Activated CD4-positive, alpha-beta T cell treated with anti-CD3 and anti-CD28 coated beads for 1 hour (primary cell): ENCODE measurements at regions not wholly inside any gene's neighbourhood (a gene's known extent, or its start where the extent isn't known, plus 50 kb on each side); places are given as distances from the start of the nearest gene placed in this dataset.

Experiments used
- DNase-seq: peaks from one replicate; pipeline ENCODE4 v3.0.0-alpha.2; 2020

GRCh38 chr2:147097747-147098146, 747.1 kb upstream of the ACVR2A start:
- DNase-seq, result no peak

- no peak for DNase-seq
Measured at GRCh38 chr2:147096671-147097070, 748.2 kb upstream of the ACVR2A start.

DNA sequence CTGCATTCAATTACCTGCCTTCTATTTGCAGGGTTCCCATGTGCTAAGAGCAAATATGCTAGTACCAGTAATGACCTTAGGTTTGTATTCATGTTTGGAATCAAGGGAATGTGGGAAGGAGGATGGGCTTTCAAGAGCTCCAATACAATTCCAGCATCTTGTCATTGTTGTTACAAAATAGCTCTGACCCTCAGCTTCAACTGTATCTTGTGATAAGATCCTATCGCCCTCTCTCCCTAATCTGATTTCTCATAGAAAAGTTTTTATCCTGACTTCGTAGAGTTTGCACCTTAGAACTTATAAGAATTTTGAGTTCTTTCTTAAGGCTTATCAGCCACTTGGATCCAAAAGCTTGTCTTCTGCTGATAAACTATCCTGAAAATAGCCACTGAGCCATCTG, 749.5 kb upstream of the ACVR2A start:
- no peak for DNase-seq

DNA sequence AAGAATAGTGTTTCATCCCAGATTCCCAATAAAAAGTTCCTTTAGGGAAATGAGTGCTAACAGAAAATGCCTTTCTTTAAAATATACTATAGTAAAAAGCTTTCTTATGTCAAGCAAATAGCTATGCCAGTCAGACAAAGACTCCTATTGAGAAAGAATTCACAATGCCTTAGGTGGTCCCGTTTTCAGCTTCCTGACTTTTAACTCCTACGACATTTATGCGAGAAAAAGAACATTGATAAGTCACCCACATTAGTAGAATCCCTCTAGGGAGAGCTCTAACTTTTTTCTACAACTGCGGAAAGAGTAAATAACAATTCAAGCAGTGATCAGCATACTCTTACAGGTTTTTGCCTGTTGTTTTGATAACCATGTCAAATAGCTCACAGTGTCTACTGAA, 750.8 kb upstream of the ACVR2A start:
- no peak for DNase-seq

DNA sequence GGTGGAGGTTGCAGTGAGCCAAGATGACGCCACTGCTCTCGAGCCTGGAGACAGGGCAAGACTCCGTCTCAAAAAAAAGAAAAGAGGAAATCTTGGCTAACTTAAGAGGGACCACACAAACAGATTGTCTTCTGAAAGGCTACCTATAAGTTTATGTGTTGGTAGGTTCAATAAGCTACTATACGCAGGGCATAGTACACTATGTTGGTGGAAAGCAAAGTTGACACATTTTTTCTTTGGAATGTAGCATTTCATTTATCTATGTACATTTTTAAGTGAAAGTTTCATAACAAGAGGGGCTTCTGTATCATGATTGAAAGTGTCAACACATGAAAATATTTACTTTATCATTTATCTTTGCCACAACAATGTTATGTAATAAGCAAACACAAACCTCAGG, 752.6 kb upstream of the ACVR2A start:
- no peak for DNase-seq

DNA sequence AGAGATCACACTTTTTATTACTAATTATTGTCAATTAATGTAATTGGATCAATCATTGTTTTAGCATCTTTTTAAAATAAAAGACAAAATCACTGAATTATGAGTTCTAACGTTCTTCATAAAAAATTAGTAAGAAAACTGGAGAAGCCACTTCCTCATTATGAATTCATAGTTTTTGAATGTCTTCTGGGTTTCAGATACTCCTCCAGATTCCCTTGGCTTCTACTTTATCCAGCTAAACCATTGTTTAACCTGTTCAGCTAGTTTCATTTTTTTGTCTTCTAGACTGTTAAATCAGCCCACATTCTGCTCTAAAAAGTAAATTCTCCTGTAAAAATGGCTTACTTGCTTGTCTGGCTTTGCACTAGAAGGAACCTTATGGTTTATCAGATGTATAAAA, 753.4 kb upstream of the ACVR2A start:
- no peak for DNase-seq

- DNase-seq, result no peak
Measured at GRCh38 chr2:147088871-147089270, 756.0 kb upstream of the ACVR2A start.

- DNase-seq, result no peak
Measured at GRCh38 chr2:147086715-147087114, 758.1 kb upstream of the ACVR2A start.

GRCh38 chr2:147083664-147084063, 761.2 kb upstream of the ACVR2A start:
- DNase-seq, result no peak

- DNase-seq, result no peak
Measured at GRCh38 chr2:147082850-147083522, 761.8 kb upstream of the ACVR2A start.

DNA sequence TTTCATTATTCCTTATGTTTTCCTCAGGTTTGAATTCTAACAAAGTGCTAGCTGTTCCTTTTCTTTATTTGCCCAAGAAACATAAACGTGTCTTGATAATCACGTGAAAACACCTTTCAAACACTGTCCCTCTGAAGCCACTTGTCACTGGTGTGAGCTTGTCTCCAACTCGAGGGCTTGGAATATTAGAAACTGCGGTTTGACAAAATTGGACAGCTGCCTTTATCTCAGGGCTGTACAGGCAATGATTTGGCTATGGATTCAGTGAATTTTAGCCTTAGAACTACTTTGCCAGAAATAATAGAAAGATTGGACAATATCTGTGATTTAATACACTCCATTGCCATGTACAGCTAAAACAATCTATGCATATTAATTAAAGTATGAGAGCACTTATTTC, 763.0 kb upstream of the ACVR2A start:
- no peak for DNase-seq

DNA sequence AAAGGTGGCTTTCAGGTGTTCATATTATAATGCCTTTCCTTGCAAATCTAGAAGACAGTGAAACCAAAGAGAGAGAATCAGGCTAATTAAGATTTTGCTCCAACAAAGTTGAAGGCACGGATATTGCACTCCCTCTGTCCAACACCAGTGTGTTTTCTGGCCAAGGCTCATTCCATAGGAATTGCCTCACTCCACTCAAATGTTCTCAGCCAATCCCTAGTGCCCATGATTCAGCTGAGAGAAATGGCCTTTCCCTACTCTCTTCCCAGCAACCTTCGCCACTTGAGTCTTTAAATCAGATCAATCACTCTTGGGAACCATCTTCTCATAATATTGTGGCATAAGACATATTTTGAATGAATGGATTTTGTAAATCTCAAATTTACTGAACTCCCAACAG, 768.2 kb upstream of the ACVR2A start:
- DNase-seq, result no peak

DNA sequence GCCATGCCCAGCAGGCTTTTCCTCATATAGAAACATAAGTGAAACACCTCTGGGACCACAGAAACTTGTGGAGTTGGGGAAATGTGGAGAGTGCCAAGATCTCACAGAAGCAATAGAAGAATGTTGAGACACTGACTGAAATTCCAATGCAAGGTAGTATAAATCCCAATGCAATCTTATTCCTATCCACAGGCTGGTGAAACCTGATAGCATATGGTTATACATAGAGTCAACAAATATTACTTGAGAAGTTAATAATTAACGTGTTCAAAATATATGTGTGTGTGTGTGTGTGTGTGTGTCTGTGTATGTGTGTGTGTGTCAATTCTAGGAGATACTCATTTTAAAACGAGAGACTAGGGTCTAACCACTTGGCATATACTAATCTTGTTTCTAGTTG, 776.8 kb upstream of the ACVR2A start:
- no peak for DNase-seq

DNA sequence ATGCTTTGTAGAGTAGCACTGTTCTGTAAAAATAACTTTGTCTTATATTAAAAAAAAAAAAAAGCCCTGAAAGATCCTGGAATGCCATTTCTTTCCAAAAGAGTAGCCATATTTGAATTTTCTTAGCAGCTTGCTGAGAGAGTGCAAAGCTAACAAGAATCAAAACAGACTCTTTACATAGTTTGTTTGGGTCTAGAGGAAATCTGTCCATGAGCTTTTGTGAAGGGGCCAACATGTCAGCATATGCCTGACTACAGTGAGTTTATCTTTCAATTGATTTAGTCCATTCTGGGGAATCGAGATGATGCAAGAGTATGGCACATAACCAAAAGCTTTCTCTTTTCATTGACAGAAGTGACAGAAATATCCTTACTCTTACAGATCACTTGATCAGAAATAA, 777.7 kb upstream of the ACVR2A start:
- no peak for DNase-seq

GRCh38 chr2:147062073-147062472, 782.8 kb upstream of the ACVR2A start:
- DNase-seq, result no peak

GRCh38 chr2:147061269-147061668, 783.6 kb upstream of the ACVR2A start:
- no peak for DNase-seq

- no peak for DNase-seq
Measured at GRCh38 chr2:147057892-147058490, 786.8 kb upstream of the ACVR2A start.

- no peak for DNase-seq
Measured at GRCh38 chr2:147051814-147052213, 793.0 kb upstream of the ACVR2A start.

DNA sequence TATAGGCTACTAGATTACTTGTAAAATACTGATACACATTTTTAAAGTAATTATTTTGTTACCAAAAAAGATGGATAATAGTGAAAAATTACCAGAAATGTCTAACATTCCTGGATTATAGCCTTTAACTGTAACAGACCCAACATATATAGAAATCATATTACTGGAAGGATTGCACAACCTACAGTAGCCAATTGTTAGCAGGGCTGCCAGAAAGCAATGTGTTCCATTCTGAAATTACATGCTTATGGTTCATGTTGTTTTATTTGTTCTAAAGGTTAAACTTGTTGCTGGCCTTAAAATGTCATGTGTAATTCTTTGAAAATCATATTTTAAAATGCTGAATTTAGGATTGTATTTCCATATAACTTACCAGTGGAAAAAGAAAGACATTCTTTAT, 793.6 kb upstream of the ACVR2A start:
- no peak for DNase-seq

DNA sequence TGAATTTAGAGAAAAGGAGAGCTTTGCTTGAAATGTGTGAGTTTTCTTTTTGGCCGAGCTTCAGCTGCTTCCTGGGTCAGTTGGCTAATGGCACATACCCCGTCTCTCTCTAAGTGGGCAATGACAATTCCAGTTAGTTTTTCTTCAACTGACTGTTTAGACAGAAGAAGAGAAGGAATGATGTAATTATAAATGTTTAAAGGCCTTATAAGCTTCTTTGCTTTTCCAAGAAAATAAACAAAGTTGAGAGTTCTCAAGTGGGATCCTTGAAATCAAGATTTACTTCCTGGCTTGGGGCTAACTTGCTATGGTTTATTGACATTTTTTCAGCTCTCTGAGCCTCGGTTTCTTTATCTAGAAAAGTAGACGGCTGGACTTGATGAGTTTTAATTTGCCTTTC, 794.9 kb upstream of the ACVR2A start:
- DNase-seq, result no peak

DNA sequence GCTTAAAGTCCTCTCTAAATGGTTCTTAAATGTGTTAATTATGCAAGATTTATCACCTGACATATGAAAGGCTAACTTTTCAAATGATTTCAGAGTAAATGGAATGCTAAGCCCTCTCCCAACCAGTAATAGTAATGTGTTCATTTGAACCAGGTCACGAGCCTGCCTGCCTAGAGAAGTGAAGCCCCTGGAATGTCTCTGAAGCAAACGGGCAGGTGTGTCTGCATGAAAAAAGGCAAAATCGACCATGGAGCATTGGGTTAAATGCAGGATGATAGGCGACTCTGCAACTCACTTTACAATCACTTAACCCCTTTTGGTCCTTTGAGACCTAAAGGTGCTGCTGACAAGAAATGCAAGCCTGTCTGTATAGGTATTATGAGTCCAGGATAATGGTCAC, 798.4 kb upstream of the ACVR2A start:
- DNase-seq, result no peak

GRCh38 chr2:147045113-147045512, 799.7 kb upstream of the ACVR2A start:
- DNase-seq, result no peak

DNA sequence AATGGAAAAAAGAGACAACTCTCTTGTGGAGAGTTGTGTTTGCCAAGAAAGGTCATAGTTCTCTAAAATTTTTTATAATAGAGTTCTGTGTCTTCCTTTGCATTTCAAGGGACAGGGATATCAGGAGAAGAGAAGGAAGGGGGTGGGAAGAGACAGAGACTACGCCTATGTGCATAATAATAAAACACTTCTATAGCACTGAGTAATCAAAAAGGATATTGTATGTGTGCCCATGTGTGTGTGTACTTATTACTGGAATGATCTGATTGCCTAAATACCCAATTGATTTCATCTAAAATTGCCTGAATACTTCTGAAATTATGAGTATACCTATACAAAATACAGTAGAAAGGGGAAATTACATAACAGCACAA, 803.7 kb upstream of the ACVR2A start:
- no peak for DNase-seq

DNA sequence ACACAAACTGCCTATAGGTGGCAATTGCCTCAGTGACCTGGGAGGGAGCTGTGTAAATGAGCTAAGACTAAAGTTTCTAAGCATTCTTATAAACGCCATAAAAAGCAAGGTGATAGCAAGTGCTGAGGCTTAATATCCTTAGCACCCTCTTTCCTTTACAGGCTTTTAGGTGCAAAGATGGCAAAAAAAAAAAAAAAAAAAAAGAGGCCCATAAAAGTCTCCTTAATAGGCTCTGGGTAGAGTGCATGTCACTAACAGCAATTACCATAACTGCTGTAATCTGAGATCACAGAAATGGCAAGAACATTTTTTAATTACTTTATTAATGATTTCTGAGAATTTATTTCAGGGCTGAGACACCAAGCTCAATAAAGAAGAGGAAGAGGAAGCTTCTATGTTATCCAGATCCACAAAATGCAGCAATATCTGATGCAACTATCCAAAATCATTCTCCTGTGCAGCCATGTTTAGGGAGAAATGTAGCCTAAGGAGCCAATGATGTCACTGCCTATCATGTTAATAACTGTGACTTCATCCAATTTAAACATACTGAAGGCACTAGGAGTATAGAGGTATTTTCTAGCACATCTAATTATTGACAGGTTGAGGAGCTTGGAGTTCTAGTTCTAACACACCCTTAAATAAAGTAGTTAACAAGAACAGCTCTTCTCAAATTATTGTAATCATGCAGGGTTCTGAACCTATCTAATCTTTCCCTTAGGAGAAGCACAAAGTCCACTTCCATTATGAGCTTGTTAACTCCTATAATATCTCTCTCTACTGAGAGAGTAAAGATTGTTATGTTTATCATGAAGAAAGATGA, 804.3 kb upstream of the ACVR2A start:
- DNase-seq, result no peak
